Thyroid gland (tissue), 4 donors: ENCODE measurements at regions not wholly inside any gene's neighbourhood (a gene's known extent, or its start where the extent isn't known, plus 50 kb on each side); places are given as distances from the start of the nearest gene placed in this dataset.

Source experiments
- DNase-seq, 2 donors: peaks; one replicate each; pipeline ENCODE4 v3.0.0-alpha.2; 2019
- H3K27ac ChIP-seq, 3 donors: fragments of 200-600 bp; sonication (generic); 1 replicate in 2 of 3; 2 replicates in 1 of 3; pipeline ENCODE4 v1.5.1; 2016 to 2019; ENCODE audit warnings: mild to moderate bottlenecking in 1 of 3, moderate library complexity in 1 of 3
- H3K27me3 ChIP-seq: fragments of 200-600 bp; sonication (generic); one replicate; pipeline ENCODE4 v1.5.1; 2019
- H3K36me3 ChIP-seq, 2 donors: fragments of 200-600 bp; sonication (generic); one replicate each; pipeline ENCODE4 v1.5.1; 2016 to 2019
- H3K4me1 ChIP-seq, 2 donors: fragments of 200-600 bp; sonication (generic); one replicate each; pipeline ENCODE4 v1.5.1; 2017 to 2019
- H3K4me3 ChIP-seq, 3 donors: fragments of 200-600 bp; sonication (generic); replicated peaks in 1 of 3; 1 replicate in 2 of 3; 2 replicates in 1 of 3; pipeline ENCODE4 v1.5.1; 2016; ENCODE audit warnings: mild to moderate bottlenecking in 1 of 3
- H3K9me3 ChIP-seq: fragments of 200-600 bp; sonication (generic); one replicate; pipeline ENCODE4 v1.5.1; 2017
- POLR2A ChIP-seq, 2 donors: fragments of 450-650 bp; IDR thresholded peaks; one replicate each; pipeline ENCODE4 v1.6.1; 2017; ENCODE audit warnings: antibody characterized with exemption in 2 of 2, mild to moderate bottlenecking in 2 of 2, moderate library complexity in 1 of 2
- WGBS, 2 donors: methylation state at CpG; one replicate each; pipeline ENCODE4 v1.1.5; 2017; 5-methylcytosine and 5-hydroxymethylcytosine counted together
- intact Hi-C: fragments of 100-400 bp; cut with DNase I; formaldehyde crosslinking; loops from one replicate; pipeline ENCODE4 v1.15.1; 2023
- TF ChIP-seq, protein P1 (sequence below), 6 experiments: fragments of 200-600 bp in 3 of 6; fragments of 450-650 bp in 3 of 6; sonication (generic) in 3 of 6; IDR thresholded peaks; one replicate each; pipeline ENCODE4 v1.5.1; 2016 to 2019; ENCODE audit warnings: antibody characterized with exemption in 6 of 6, mild to moderate bottlenecking in 2 of 6, inconsistent platforms in 1 of 6, moderate library complexity in 1 of 6

DNA sequence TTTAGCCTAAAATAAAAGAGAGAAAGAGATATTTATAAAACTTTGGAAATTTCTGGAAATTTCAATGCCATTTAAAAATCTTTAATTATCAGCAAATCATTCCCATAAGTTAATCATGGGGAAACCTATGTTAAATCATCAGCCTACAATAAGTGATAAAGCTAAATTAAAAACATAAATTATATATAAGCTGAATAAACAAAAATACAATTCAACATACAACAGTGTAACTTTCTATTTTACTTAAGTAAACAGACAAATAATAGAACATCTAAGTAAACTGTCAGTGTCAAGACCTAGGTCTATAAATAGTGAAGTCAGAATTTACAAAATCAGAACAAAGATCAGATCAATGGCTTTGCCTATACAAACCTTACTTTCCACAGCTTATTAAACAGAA, 57.5 kb downstream of the EPRS1 start:
- no peaks in the 10 kb centered on the region for H3K4me1 ChIP-seq
- no peaks in the 10 kb centered on the region for H3K27me3 ChIP-seq
- H3K9me3 ChIP-seq = no peaks in the 10 kb centered on the region
- DNase-seq = no peak
- peaks cover 12 to 16% of the 10 kb centered on the region in 2 donors for H3K36me3 ChIP-seq
- intact Hi-C loops = no loop called here
- H3K4me3 ChIP-seq = no peak overlapping the region
- no peak for TF ChIP-seq POLR2A (IDR thresholded peaks at IDR 0.05)
- TF ChIP-seq, protein P1, sequence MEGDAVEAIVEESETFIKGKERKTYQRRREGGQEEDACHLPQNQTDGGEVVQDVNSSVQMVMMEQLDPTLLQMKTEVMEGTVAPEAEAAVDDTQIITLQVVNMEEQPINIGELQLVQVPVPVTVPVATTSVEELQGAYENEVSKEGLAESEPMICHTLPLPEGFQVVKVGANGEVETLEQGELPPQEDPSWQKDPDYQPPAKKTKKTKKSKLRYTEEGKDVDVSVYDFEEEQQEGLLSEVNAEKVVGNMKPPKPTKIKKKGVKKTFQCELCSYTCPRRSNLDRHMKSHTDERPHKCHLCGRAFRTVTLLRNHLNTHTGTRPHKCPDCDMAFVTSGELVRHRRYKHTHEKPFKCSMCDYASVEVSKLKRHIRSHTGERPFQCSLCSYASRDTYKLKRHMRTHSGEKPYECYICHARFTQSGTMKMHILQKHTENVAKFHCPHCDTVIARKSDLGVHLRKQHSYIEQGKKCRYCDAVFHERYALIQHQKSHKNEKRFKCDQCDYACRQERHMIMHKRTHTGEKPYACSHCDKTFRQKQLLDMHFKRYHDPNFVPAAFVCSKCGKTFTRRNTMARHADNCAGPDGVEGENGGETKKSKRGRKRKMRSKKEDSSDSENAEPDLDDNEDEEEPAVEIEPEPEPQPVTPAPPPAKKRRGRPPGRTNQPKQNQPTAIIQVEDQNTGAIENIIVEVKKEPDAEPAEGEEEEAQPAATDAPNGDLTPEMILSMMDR (IDR thresholded peaks at IDR 0.05) = no peak
- no peak overlapping the region for H3K27ac ChIP-seq

DNA sequence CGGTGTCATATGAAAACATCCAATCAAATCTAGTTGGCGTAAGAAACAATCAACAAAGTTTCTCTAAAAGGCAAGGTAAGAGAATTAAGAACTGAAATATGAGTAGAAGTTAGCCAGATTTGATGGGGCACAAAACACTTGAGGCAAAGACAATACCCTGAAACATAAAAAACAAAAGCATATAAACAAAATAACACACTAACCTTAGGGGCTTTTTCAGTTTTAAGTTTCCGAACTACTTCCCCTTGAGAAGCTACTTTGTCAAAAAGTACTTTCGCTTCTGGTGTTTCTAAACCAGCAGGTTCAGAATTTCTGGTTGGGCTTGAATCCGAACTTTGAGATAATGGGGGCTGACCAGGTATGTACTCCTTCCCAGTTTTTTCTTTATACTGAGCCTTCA, 57.9 kb downstream of the EPRS1 start:
- no peaks in the 10 kb centered on the region for H3K27me3 ChIP-seq
- no peak for TF ChIP-seq POLR2A (IDR thresholded peaks at IDR 0.05)
- intact Hi-C loops = no loop called here
- DNase-seq = no peak
- H3K9me3 ChIP-seq = no peaks in the 10 kb centered on the region
- no peaks in the 10 kb centered on the region for H3K4me1 ChIP-seq
- no peak overlapping the region for H3K27ac ChIP-seq
- H3K36me3 ChIP-seq = peaks cover 12 to 18% of the 10 kb centered on the region in 2 donors
- WGBS, 2 donors = 96% methylated on average over 5 of the region's 5 CpGs
- H3K4me3 ChIP-seq = no peak overlapping the region

DNA sequence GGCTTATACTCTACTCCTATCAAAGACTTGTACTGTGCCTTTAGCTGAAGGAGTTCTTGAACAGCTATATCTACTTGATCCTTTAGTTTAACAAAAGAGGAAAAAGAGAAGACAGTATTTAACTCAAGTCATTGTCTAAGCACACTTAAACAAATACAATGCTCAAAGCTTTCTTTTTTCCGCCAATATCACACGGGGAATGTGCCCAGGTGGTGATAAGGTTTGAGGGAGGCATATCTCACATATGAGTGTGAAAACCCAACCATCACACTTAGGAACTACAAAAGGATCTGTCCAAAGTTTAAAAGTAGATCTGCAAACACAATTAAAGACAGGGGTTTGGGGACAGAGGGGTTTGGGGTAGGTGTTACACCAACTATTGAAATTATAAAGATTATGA, 59.0 kb upstream of the SLC30A10 start:
- H3K27me3 ChIP-seq = no peaks in the 10 kb centered on the region
- no peak for TF ChIP-seq POLR2A (IDR thresholded peaks at IDR 0.05)
- TF ChIP-seq, protein P1 (IDR thresholded peaks at IDR 0.05) = no peak
- intact Hi-C loops = no loop called here
- H3K4me1 ChIP-seq = no peaks in the 10 kb centered on the region
- DNase-seq = no peak
- no peaks in the 10 kb centered on the region for H3K9me3 ChIP-seq
- 95 to 99% methylated on average over 2 of the region's 2 CpGs for WGBS, 2 donors
- H3K27ac ChIP-seq = no peak overlapping the region
- H3K4me3 ChIP-seq = no peak overlapping the region
- H3K36me3 ChIP-seq = peaks cover 17 to 27% of the 10 kb centered on the region in 2 donors

DNA sequence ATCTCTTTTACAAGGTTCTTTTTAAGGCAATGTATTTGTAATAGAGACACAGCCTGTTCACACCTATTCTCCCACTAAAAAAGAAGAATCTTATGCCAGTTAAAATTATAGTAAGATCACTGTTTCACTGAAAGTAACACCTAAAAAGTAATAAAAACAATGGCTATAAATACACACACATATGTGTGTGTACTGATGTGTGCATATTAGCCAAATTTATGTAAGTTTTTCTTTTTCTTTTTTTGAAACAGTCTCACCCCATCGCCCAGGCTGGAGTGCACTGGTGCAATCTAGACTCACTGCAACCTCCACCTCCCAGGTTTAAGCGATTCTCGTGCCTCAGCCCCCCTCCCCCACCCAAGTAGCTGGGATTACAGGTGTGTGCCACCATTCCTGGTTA, 56.8 kb upstream of the SLC30A10 start:
- DNase-seq = no peak
- 97 to 98% methylated on average over 3 of the region's 3 CpGs for WGBS, 2 donors
- intact Hi-C loops = no loop called here
- no peak overlapping the region for H3K27ac ChIP-seq
- H3K27me3 ChIP-seq = no peaks in the 10 kb centered on the region
- no peaks in the 10 kb centered on the region for H3K9me3 ChIP-seq
- H3K36me3 ChIP-seq = peaks cover 25 to 27% of the 10 kb centered on the region in 2 donors
- no peaks in the 10 kb centered on the region for H3K4me1 ChIP-seq
- no peak for TF ChIP-seq POLR2A (IDR thresholded peaks at IDR 0.05)
- TF ChIP-seq, protein P1 (IDR thresholded peaks at IDR 0.05) = no peak
- H3K4me3 ChIP-seq = no peak overlapping the region
